HCT116 (cell line): ENCODE measurements at regions not wholly inside any gene's neighbourhood (a gene's known extent, or its start where the extent isn't known, plus 50 kb on each side); places are given as distances from the start of the nearest gene placed in this dataset.

Experiments
- ATAC-seq: fragments of 200-7000 bp; cut with Tn5 transposase; 2 replicates; pipeline ENCODE4 v1.9.1; 2020; ENCODE audit warnings: mild to moderate bottlenecking, moderate library complexity
- BruUV-seq: library from RNA; stranded (reverse); fragments of 400-500 nt; replicated peaks from 2 replicates; lab custom pipeline; 2021; lab: Mats Ljungman, UMichigan
- CTCF ChIA-PET: fragments of 300-600 bp; sonication (Branson Sonifier 250); formaldehyde crosslinking; loops from one replicate; lab custom pipeline; 2021; ENCODE audit warnings: antibody characterized with exemption; lab: Charles Lee
- POLR2A ChIA-PET: fragments of 300-600, 350-600 bp; sonication (Branson Sonifier 250); formaldehyde crosslinking; loops from one replicate; lab custom pipeline; 2021; ENCODE audit warnings: antibody characterized with exemption; lab: Charles Lee
- RAD21 ChIA-PET, 2 experiments: fragments of 300-600 bp; sonication (Branson Sonifier 250); formaldehyde crosslinking; loops; one replicate each; lab custom pipeline; 2023; ENCODE audit warnings: low total read pairs in 2 of 2; ENCODE audit not compliant: uncharacterized antibody in 2 of 2, unreplicated experiment in 2 of 2, low non-redundant PET in 1 of 2; lab: Charles Lee
- DNase-seq: peaks from one replicate; pipeline ENCODE4 v3.0.0-alpha.2; 2010; ENCODE audit warnings: low read depth, low spot score
- H2AFZ ChIP-seq: fragments of 200-600 bp; shearing (Covaris generic), sonication (generic); 2 replicates; pipeline ENCODE4 v1.6.1; 2017; ENCODE audit warnings: low read depth, mixed run types, mixed read lengths, antibody characterized with exemption, low read length; ENCODE audit not compliant: poor library complexity, severe bottlenecking
- H3K27ac ChIP-seq: 2 replicates; pipeline ENCODE4 v1.5.1; 2012; ENCODE audit warnings: low read depth, low read length
- H3K27me3 ChIP-seq: fragments of 200-600 bp; sonication (generic); 2 replicates; pipeline ENCODE4 v1.6.1; 2016; ENCODE audit warnings: mixed run types, low read length, mixed read lengths; ENCODE audit not compliant: insufficient read depth
- H3K36me3 ChIP-seq, 2 experiments: fragments of 200-500 bp in 1 of 2; fragments of 200-600 bp in 1 of 2; sonication (Bioruptor generic) in 1 of 2; sonication (generic) in 1 of 2; 2 replicates each; pipeline versions ENCODE4 v1.5.1 to v1.6.1; 2014 to 2016; ENCODE audit warnings: low read length in 2 of 2, inconsistent platforms in 1 of 2, mixed read lengths in 1 of 2, mixed run types in 1 of 2; ENCODE audit not compliant: insufficient read depth in 2 of 2, control insufficient read depth in 1 of 2
- H3K4me1 ChIP-seq, 2 experiments: fragments of 200-600 bp in 1 of 2; sonication (generic) in 1 of 2; 2 replicates each; pipeline versions ENCODE4 v1.5.1 to v1.6.1; 2012 to 2017; ENCODE audit warnings: low read length in 2 of 2, inconsistent platforms in 1 of 2, mild to moderate bottlenecking in 1 of 2, mixed read lengths in 1 of 2, mixed run types in 1 of 2, moderate library complexity in 1 of 2; ENCODE audit not compliant: insufficient read depth in 2 of 2, control insufficient read depth in 1 of 2
- H3K4me2 ChIP-seq: fragments of 200-600 bp; sonication (generic); 2 replicates; pipeline ENCODE4 v1.6.1; 2017; ENCODE audit warnings: mixed run types, low read length, mixed read lengths
- H3K4me3 ChIP-seq, 2 experiments: fragments of 200-600 bp in 1 of 2; sonication (generic) in 1 of 2; replicated peaks in 1 of 2; 2 replicates each; pipeline ENCODE4 v1.5.1; 2011 to 2016; ENCODE audit warnings: low read length in 2 of 2, control low read depth in 1 of 2, low read depth in 1 of 2, mild to moderate bottlenecking in 1 of 2, mixed read lengths in 1 of 2, mixed run types in 1 of 2
- H3K79me2 ChIP-seq: fragments of 200-600 bp; sonication (generic); 2 replicates; pipeline ENCODE4 v1.6.1; 2017; ENCODE audit warnings: mild to moderate bottlenecking, mixed run types, low read length, moderate library complexity, mixed read lengths; ENCODE audit not compliant: insufficient read depth
- H3K9ac ChIP-seq: fragments of 200-600 bp; sonication (generic); 2 replicates; pipeline ENCODE4 v1.6.1; 2016; ENCODE audit warnings: low read length, mixed read lengths
- H3K9me2 ChIP-seq: fragments of 200-600 bp; sonication (generic), shearing (Covaris generic); 2 replicates; pipeline ENCODE4 v1.6.1; 2017; ENCODE audit warnings: mixed run types, mild to moderate bottlenecking, moderate library complexity; ENCODE audit not compliant: insufficient read depth
- H3K9me3 ChIP-seq, 2 experiments: fragments of 200-500 bp in 1 of 2; fragments of 200-600 bp in 1 of 2; sonication (Bioruptor generic) in 1 of 2; sonication (generic) in 1 of 2; 2 replicates each; pipeline ENCODE4 v1.6.1; 2014 to 2017; ENCODE audit warnings: low read length in 2 of 2, mixed read lengths in 2 of 2, inconsistent platforms in 1 of 2, low read depth in 1 of 2, mild to moderate bottlenecking in 1 of 2, mixed run types in 1 of 2, moderate library complexity in 1 of 2; ENCODE audit not compliant: control insufficient read depth in 1 of 2, insufficient read depth in 1 of 2
- H4K20me1 ChIP-seq: fragments of 200-600 bp; sonication (generic), shearing (Covaris generic); 2 replicates; pipeline ENCODE4 v1.6.1; 2017; ENCODE audit warnings: mixed run types, mild to moderate bottlenecking, moderate library complexity; ENCODE audit not compliant: insufficient read depth
- CEBPB ChIP-seq: IDR thresholded peaks from 2 replicates; pipeline ENCODE4 v1.6.1; 2012; ENCODE audit warnings: low read depth
- EGR1 ChIP-seq: IDR thresholded peaks from 2 replicates; pipeline ENCODE4 v1.6.1; 2012; ENCODE audit warnings: low read depth
- ELF1 ChIP-seq: IDR thresholded peaks from 2 replicates; pipeline ENCODE4 v1.6.1; 2012; ENCODE audit warnings: low read depth, borderline replicate concordance
- EZH2 ChIP-seq: fragments of 200-600 bp; sonication (generic); IDR thresholded peaks from 2 replicates; pipeline ENCODE4 v1.6.1; 2017; ENCODE audit warnings: antibody characterized with exemption, mixed run types
- EZH2phosphoT487 ChIP-seq: fragments of 200-600 bp; IDR thresholded peaks from 2 replicates; pipeline ENCODE4 v1.6.1; 2018; ENCODE audit warnings: antibody characterized with exemption, borderline replicate concordance
- JUND ChIP-seq: IDR thresholded peaks from 2 replicates; pipeline ENCODE4 v1.6.1; 2012
- POLR2AphosphoS5 ChIP-seq: IDR thresholded peaks from 2 replicates; pipeline ENCODE4 v1.6.1; 2011; ENCODE audit warnings: mild to moderate bottlenecking, low read depth, low read length, moderate library complexity
- RAD21 ChIP-seq: IDR thresholded peaks from 2 replicates; pipeline ENCODE4 v1.6.1; 2012; ENCODE audit warnings: low read depth, mild to moderate bottlenecking
- SIN3A ChIP-seq: IDR thresholded peaks from 2 replicates; pipeline ENCODE4 v1.6.1; 2012; ENCODE audit warnings: low read depth
- SRF ChIP-seq: IDR thresholded peaks from 2 replicates; pipeline ENCODE4 v1.6.1; 2012; ENCODE audit warnings: low read depth
- TCF7L2 ChIP-seq: IDR thresholded peaks from 2 replicates; pipeline ENCODE4 v1.7.0; 2011; ENCODE audit warnings: borderline replicate concordance, inconsistent platforms; ENCODE audit not compliant: insufficient read depth, insufficient read length; ENCODE audit errors: extremely low read depth
- YY1 ChIP-seq: IDR thresholded peaks from 2 replicates; pipeline ENCODE4 v1.6.1; 2011; ENCODE audit warnings: low read length, low read depth, moderate library complexity, mild to moderate bottlenecking; ENCODE audit not compliant: insufficient replicate concordance; ENCODE audit errors: extremely low read depth
- ZNF274 ChIP-seq: fragments of 200-500 bp; sonication (Bioruptor generic); IDR thresholded peaks from 2 replicates; pipeline ENCODE4 v1.6.1; 2014; ENCODE audit warnings: mild to moderate bottlenecking, low read depth, low read length, inconsistent platforms
- intact Hi-C: fragments of 100-400 bp; cut with micrococcal nuclease; formaldehyde crosslinking; loops from 2 replicates; pipeline ENCODE4 v1.10.0; 2022
- TF ChIP-seq, protein P1 (sequence below): IDR thresholded peaks from 2 replicates; pipeline ENCODE4 v1.6.1; 2012; ENCODE audit warnings: low read depth

DNA sequence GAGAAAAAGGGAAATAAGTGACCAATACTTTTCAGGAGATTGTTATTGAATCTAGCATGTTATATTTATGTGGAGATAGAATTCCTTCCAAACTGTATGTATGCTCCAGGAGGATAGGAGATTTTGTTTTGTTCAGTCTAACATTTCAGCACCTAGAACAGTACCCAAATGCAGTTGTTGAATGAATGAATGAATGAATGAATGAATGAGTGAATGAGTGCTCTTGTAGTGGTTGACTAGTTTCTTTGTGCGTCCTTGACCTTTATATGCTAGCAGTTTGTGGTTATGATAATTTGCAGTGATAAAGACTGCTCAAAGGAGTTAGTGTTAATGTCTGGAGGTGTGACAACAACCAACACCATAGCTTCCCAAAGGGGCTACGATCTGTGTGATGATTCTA is 663.5 kb upstream of the GOT2 start:
- ChIA-PET POLR2A (no interaction called here), RAD21 (no interaction called here), CTCF (no interaction called here)
- Histone ChIP-seq H3K9ac (no peak overlapping the region), H3K36me3 (no peaks in the 10 kb centered on the region), H3K27me3 (no peaks in the 10 kb centered on the region), H4K20me1 (no peaks in the 10 kb centered on the region), H2AFZ (no peak overlapping the region), H3K4me3 (no peak overlapping the region), H3K4me2 (no peak overlapping the region), H3K27ac (no peak overlapping the region), H3K9me3 (peaks cover 0 to 8% of the 10 kb centered on the region in 2 experiments; a peak in 2 of 4 replicates), H3K4me1 (no peaks in the 10 kb centered on the region), H3K79me2 (no peaks in the 10 kb centered on the region), H3K9me2 (no peaks in the 10 kb centered on the region)
- intact Hi-C loops: no loop called here
- DNase-seq: no peak
- no peak for TF ChIP-seq POLR2AphosphoS5
- ATAC-seq: no peak
- no TSS peak for BruUV-seq

DNA sequence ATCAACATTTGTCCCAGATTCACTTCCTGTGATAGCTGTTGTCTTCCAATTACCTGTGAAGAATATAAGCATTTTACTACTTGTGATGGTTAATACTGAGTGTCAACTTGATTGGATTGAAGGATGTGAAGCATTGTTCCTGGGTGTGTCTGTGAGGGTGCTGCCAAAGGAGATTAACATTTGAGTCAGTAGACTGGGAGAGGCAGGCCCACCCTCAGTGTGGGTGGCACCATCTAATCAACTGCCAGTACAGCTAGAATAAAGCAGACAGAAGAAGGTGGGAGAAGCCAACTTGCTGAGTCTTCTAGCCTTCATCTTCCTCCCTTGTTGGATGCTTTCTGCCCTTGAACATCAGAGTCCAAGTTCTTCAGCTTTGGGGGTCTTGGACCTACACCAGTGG is 660.4 kb upstream of the GOT2 start:
- ATAC-seq: no peak
- Histone ChIP-seq H4K20me1 (no peaks in the 10 kb centered on the region), H3K4me1 (no peaks in the 10 kb centered on the region), H3K27ac (no peak overlapping the region), H3K27me3 (no peaks in the 10 kb centered on the region), H3K4me3 (no peak overlapping the region), H3K9me2 (no peaks in the 10 kb centered on the region), H3K36me3 (no peaks in the 10 kb centered on the region), H3K4me2 (no peak overlapping the region), H3K9ac (no peak overlapping the region), H3K9me3 (peaks cover 6 to 8% of the 10 kb centered on the region in 2 experiments; a peak in 2 of 4 replicates), H2AFZ (no peak overlapping the region), H3K79me2 (no peaks in the 10 kb centered on the region)
- no TSS peak for BruUV-seq
- POLR2A ChIA-PET: no interaction called here
- intact Hi-C loops: no loop called here
- RAD21 ChIA-PET: no interaction called here
- TF ChIP-seq, protein P1, sequence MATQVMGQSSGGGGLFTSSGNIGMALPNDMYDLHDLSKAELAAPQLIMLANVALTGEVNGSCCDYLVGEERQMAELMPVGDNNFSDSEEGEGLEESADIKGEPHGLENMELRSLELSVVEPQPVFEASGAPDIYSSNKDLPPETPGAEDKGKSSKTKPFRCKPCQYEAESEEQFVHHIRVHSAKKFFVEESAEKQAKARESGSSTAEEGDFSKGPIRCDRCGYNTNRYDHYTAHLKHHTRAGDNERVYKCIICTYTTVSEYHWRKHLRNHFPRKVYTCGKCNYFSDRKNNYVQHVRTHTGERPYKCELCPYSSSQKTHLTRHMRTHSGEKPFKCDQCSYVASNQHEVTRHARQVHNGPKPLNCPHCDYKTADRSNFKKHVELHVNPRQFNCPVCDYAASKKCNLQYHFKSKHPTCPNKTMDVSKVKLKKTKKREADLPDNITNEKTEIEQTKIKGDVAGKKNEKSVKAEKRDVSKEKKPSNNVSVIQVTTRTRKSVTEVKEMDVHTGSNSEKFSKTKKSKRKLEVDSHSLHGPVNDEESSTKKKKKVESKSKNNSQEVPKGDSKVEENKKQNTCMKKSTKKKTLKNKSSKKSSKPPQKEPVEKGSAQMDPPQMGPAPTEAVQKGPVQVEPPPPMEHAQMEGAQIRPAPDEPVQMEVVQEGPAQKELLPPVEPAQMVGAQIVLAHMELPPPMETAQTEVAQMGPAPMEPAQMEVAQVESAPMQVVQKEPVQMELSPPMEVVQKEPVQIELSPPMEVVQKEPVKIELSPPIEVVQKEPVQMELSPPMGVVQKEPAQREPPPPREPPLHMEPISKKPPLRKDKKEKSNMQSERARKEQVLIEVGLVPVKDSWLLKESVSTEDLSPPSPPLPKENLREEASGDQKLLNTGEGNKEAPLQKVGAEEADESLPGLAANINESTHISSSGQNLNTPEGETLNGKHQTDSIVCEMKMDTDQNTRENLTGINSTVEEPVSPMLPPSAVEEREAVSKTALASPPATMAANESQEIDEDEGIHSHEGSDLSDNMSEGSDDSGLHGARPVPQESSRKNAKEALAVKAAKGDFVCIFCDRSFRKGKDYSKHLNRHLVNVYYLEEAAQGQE: no peak
- TF ChIP-seq EGR1 (no peak), ELF1 (no peak), ZNF274 (no peak), SRF (no peak), YY1 (no peak), EZH2phosphoT487 (no peak), SIN3A (no peak), TCF7L2 (no peak), EZH2 (no peak), RAD21 (no peak), CEBPB (no peak), JUND (no peak)
- CTCF ChIA-PET: no interaction called here
- DNase-seq: no peak
